CD14-positive monocyte (primary cell): ENCODE measurements at regions not wholly inside any gene's neighbourhood (a gene's known extent, or its start where the extent isn't known, plus 50 kb on each side); places are given as distances from the start of the nearest gene placed in this dataset.

Experiments used
- DNase-seq, 3 donors: peaks; one replicate each; pipeline ENCODE4 v3.0.0-alpha.2; 2011 to 2022
- H2AFZ ChIP-seq: 2 replicates; pipeline ENCODE4 v1.6.0; 2012; ENCODE audit warnings: mild to moderate bottlenecking, low read depth, low read length, inconsistent platforms; ENCODE audit not compliant: insufficient read depth, poor library complexity, severe bottlenecking
- H3K27ac ChIP-seq, 2 donors: 1 replicate in 1 of 2; 2 replicates in 1 of 2; pipeline ENCODE4 v1.5.1; 2012 to 2013; ENCODE audit warnings: low read length in 2 of 2, control low read depth in 1 of 2, inconsistent platforms in 1 of 2, low read depth in 1 of 2, mild to moderate bottlenecking in 1 of 2
- H3K27me3 ChIP-seq, 2 donors: one replicate each; pipeline versions ENCODE4 v1.6.0 to v1.6.1; 2011 to 2013; ENCODE audit warnings: low read length in 2 of 2; ENCODE audit not compliant: control insufficient read depth in 2 of 2, insufficient read depth in 2 of 2
- H3K36me3 ChIP-seq, 2 donors: replicated peaks in 1 of 2; 1 replicate in 1 of 2; 2 replicates in 1 of 2; pipeline versions ENCODE4 v1.5.1 to v1.6.1; 2012 to 2013; ENCODE audit warnings: low read length in 2 of 2, control low read depth in 1 of 2, inconsistent platforms in 1 of 2, mild to moderate bottlenecking in 1 of 2; ENCODE audit not compliant: insufficient read depth in 2 of 2, control insufficient read depth in 1 of 2
- H3K4me1 ChIP-seq, 2 donors: 1 replicate in 1 of 2; 2 replicates in 1 of 2; pipeline versions ENCODE4 v1.5.1 to v1.6.1; 2012 to 2013; ENCODE audit warnings: low read length in 2 of 2, control low read depth in 1 of 2, inconsistent platforms in 1 of 2, mild to moderate bottlenecking in 1 of 2, moderate library complexity in 1 of 2; ENCODE audit not compliant: insufficient read depth in 2 of 2, control insufficient read depth in 1 of 2
- H3K4me2 ChIP-seq: replicated peaks from 2 replicates; pipeline ENCODE3; 2012; ENCODE audit warnings: low read length, moderate library complexity, mild to moderate bottlenecking; ENCODE audit not compliant: poor library complexity, severe bottlenecking; ENCODE audit errors: extremely low read depth
- H3K4me3 ChIP-seq, 3 experiments: fragments of 200-600 bp in 1 of 3; sonication (generic) in 1 of 3; replicated peaks in 1 of 3; 1 replicate in 2 of 3; 2 replicates in 1 of 3; pipeline ENCODE4 v1.5.1; 2011 to 2013; ENCODE audit warnings: low read length in 3 of 3, mild to moderate bottlenecking in 3 of 3, control low read depth in 2 of 3, low read depth in 2 of 3, inconsistent platforms in 1 of 3, moderate library complexity in 1 of 3
- H3K79me2 ChIP-seq: 2 replicates; pipeline ENCODE4 v1.6.0; 2012; ENCODE audit warnings: mild to moderate bottlenecking, control low read depth, inconsistent platforms, low read length, moderate library complexity; ENCODE audit not compliant: insufficient read depth
- H3K9ac ChIP-seq: 2 replicates; pipeline ENCODE4 v1.6.0; 2017; ENCODE audit warnings: low read length, mild to moderate bottlenecking; ENCODE audit not compliant: insufficient read depth, poor library complexity, severe bottlenecking
- H3K9me3 ChIP-seq, 2 donors: replicated peaks in 1 of 2; 1 replicate in 1 of 2; 2 replicates in 1 of 2; pipeline versions ENCODE4 v1.5.1 to v1.6.1; 2012 to 2013; ENCODE audit warnings: low read length in 2 of 2, control low read depth in 1 of 2; ENCODE audit not compliant: control insufficient read depth in 1 of 2, insufficient read depth in 1 of 2
- H4K20me1 ChIP-seq: 2 replicates; pipeline ENCODE4 v1.6.0; 2012; ENCODE audit warnings: mild to moderate bottlenecking, low read length, control low read depth, moderate library complexity; ENCODE audit not compliant: insufficient read depth
- H3K27ac Mint-ChIP-seq, 7 donors: one replicate each; pipeline ENCODE4 v1.8.0; 2020; ENCODE audit warnings: mild to moderate bottlenecking in 7 of 7, mixed read lengths in 7 of 7, moderate library complexity in 6 of 7, inconsistent platforms in 2 of 7
- H3K27me3 Mint-ChIP-seq, 3 donors: one replicate each; pipeline ENCODE4 v1.8.0; 2021 to 2022; ENCODE audit warnings: low read depth in 3 of 3, mild to moderate bottlenecking in 3 of 3, mixed read lengths in 3 of 3, moderate library complexity in 3 of 3, inconsistent platforms in 1 of 3
- H3K36me3 Mint-ChIP-seq, 2 donors: one replicate each; pipeline ENCODE4 v1.8.0; 2020; ENCODE audit warnings: mixed read lengths in 2 of 2, inconsistent platforms in 1 of 2, mild to moderate bottlenecking in 1 of 2
- H3K4me1 Mint-ChIP-seq: one replicate; pipeline ENCODE4 v1.8.0; 2020; ENCODE audit warnings: mild to moderate bottlenecking, mixed read lengths
- H3K4me3 Mint-ChIP-seq, 2 donors: one replicate each; pipeline ENCODE4 v1.8.0; 2020; ENCODE audit warnings: mild to moderate bottlenecking in 2 of 2, mixed read lengths in 2 of 2, moderate library complexity in 1 of 2
- H3K9me3 Mint-ChIP-seq, 7 donors: one replicate each; pipeline ENCODE4 v1.8.0; 2020 to 2022; ENCODE audit warnings: mixed read lengths in 7 of 7, mild to moderate bottlenecking in 6 of 7, moderate library complexity in 6 of 7, inconsistent platforms in 2 of 7
- WGBS: methylation state at CpG from one replicate; pipeline ENCODE4 v1.1.5; 2013; ENCODE audit warnings: missing lambda C conversion rate; ENCODE audit not compliant: insufficient coverage; 5-methylcytosine and 5-hydroxymethylcytosine counted together
- intact Hi-C, 2 donors: fragments of 100-400 bp; cut with micrococcal nuclease; formaldehyde crosslinking; loops; one replicate each; pipeline versions ENCODE4 v1.15.0 to v1.15.1; 2023
- TF ChIP-seq, protein P1 (sequence below): fragments of 200-600 bp; IDR thresholded peaks from one replicate; pipeline ENCODE4 v1.8.0; 2022; ENCODE audit warnings: antibody characterized with exemption, mild to moderate bottlenecking

- H3K27me3 ChIP-seq, result peaks cover 2 to 14% of the 10 kb centered on the region in 2 donors
- H3K79me2 ChIP-seq, result no peaks in the 10 kb centered on the region
- H3K4me2 ChIP-seq, result no peak overlapping the region
- TF ChIP-seq, protein P1, sequence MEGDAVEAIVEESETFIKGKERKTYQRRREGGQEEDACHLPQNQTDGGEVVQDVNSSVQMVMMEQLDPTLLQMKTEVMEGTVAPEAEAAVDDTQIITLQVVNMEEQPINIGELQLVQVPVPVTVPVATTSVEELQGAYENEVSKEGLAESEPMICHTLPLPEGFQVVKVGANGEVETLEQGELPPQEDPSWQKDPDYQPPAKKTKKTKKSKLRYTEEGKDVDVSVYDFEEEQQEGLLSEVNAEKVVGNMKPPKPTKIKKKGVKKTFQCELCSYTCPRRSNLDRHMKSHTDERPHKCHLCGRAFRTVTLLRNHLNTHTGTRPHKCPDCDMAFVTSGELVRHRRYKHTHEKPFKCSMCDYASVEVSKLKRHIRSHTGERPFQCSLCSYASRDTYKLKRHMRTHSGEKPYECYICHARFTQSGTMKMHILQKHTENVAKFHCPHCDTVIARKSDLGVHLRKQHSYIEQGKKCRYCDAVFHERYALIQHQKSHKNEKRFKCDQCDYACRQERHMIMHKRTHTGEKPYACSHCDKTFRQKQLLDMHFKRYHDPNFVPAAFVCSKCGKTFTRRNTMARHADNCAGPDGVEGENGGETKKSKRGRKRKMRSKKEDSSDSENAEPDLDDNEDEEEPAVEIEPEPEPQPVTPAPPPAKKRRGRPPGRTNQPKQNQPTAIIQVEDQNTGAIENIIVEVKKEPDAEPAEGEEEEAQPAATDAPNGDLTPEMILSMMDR, result no peak
- intact Hi-C loops, result no loop called here
- Mint-ChIP-seq H3K4me3 (no peak overlapping the region), H3K27ac (no peak overlapping the region), H3K36me3 (no peaks in the 10 kb centered on the region), H3K9me3 (peaks cover 0 to 23% (median 6%) of the 10 kb centered on the region in 7 donors), H3K27me3 (peaks cover 0 to 10% (median 1%) of the 10 kb centered on the region in 3 donors), H3K4me1 (no peaks in the 10 kb centered on the region)
- no peak overlapping the region for H3K4me3 ChIP-seq
- H3K9me3 ChIP-seq, result peaks cover 7 to 15% of the 10 kb centered on the region in 2 donors
- H3K36me3 ChIP-seq, result no peaks in the 10 kb centered on the region
- no peaks in the 10 kb centered on the region for H4K20me1 ChIP-seq
- no peak for DNase-seq
- no peak overlapping the region for H3K9ac ChIP-seq
- no peak overlapping the region for H3K27ac ChIP-seq
- no peak overlapping the region for H2AFZ ChIP-seq
- no peaks in the 10 kb centered on the region for H3K4me1 ChIP-seq
Observed at GRCh38 chrX:16222151-16222550, 54.9 kb downstream of the MAGEB17 start.

DNA sequence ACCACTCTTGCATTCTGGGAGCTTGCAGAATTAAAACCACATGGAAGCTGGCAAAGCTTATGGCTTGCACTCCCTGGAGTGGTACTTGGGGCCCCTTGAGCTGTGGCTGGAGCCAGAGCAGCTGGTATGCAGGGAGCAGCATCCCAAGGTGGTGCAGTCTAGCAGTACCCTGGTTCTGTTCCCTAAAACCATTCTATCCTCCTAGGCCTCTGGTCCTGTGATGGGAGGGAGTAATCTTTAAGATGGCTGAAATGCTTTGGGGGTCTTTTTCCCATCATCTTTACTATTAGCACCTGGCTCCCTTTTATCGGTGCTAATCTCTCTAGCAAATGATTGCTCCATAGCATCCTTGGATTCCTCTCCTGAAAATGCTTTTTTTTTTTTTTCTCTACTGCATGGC lies 56.1 kb downstream of the MAGEB17 start:
- intact Hi-C loops, result no loop called here
- no peaks in the 10 kb centered on the region for H3K36me3 ChIP-seq
- peaks cover 4 to 16% (median 5%) of the 10 kb centered on the region in 3 donors for H3K27me3 Mint-ChIP-seq
- no peaks in the 10 kb centered on the region for H4K20me1 ChIP-seq
- H3K9ac ChIP-seq, result no peak overlapping the region
- H3K9me3 Mint-ChIP-seq, result peaks cover 0 to 24% (median 6%) of the 10 kb centered on the region in 7 donors
- peaks cover 2 to 15% of the 10 kb centered on the region in 2 donors for H3K27me3 ChIP-seq
- TF ChIP-seq, protein P1, result no peak
- peaks cover 7 to 15% of the 10 kb centered on the region in 2 donors for H3K9me3 ChIP-seq
- no peak for DNase-seq
- no peaks in the 10 kb centered on the region for H3K79me2 ChIP-seq
- WGBS, result no CpG with 5 or more reads among the region's 1 CpG
- H3K4me2 ChIP-seq, result no peak overlapping the region
- no peaks in the 10 kb centered on the region for H3K36me3 Mint-ChIP-seq
- H3K4me3 ChIP-seq, result no peak overlapping the region
- no peaks in the 10 kb centered on the region for H3K4me1 ChIP-seq
- H3K27ac ChIP-seq, result no peak overlapping the region
- H3K4me1 Mint-ChIP-seq, result no peaks in the 10 kb centered on the region
- H3K4me3 Mint-ChIP-seq, result no peak overlapping the region
- H2AFZ ChIP-seq, result no peak overlapping the region
- H3K27ac Mint-ChIP-seq, result no peak overlapping the region
